Keratinocyte (primary cell): ENCODE measurements at regions not wholly inside any gene's neighbourhood (a gene's known extent, or its start where the extent isn't known, plus 50 kb on each side); places are given as distances from the start of the nearest gene placed in this dataset.
A peak's percentile ranks its signal among the peaks of the same experiment; 100 is the strongest.

Experiments used
- DNase-seq: peaks from one replicate; pipeline ENCODE4 v3.0.0-alpha.2; 2011; ENCODE audit warnings: low read depth, missing footprints, low spot score
- FAIRE-seq: peaks from 2 replicates; lab custom pipeline; 2011; peaks lifted over from hg19 to GRCh38; lab: Jason Lieb, UNC
- H2AFZ ChIP-seq: 2 replicates; pipeline ENCODE4 v1.6.0; 2012; ENCODE audit warnings: low read length, control low read depth, inconsistent platforms; ENCODE audit not compliant: control insufficient read depth
- H3K27ac ChIP-seq: 2 replicates; pipeline ENCODE4 v1.5.1; 2011; ENCODE audit warnings: low read length; ENCODE audit not compliant: control insufficient read depth, insufficient read depth
- H3K27me3 ChIP-seq: 3 replicates; pipeline ENCODE4 v1.6.0; 2011; ENCODE audit warnings: low read length; ENCODE audit not compliant: control insufficient read depth, insufficient read depth; ENCODE audit errors: extremely low read depth
- H3K36me3 ChIP-seq, 2 experiments: 2 replicates in 1 of 2; 3 replicates in 1 of 2; pipeline ENCODE4 v1.5.1; 2011; ENCODE audit warnings: low read length in 2 of 2, mild to moderate bottlenecking in 1 of 2; ENCODE audit not compliant: control insufficient read depth in 2 of 2, insufficient read depth in 2 of 2; ENCODE audit errors: extremely low read depth in 1 of 2
- H3K4me1 ChIP-seq: 3 replicates; pipeline ENCODE4 v1.5.1; 2011; ENCODE audit warnings: low read length; ENCODE audit not compliant: control insufficient read depth, insufficient read depth; ENCODE audit errors: extremely low read depth
- H3K4me2 ChIP-seq: 3 replicates; pipeline ENCODE4 v1.6.0; 2011; ENCODE audit warnings: low read depth, low read length; ENCODE audit not compliant: control insufficient read depth, insufficient read depth; ENCODE audit errors: extremely low read depth
- H3K4me3 ChIP-seq, 3 experiments: fragments of 200-600 bp in 1 of 3; sonication (generic) in 1 of 3; 2 replicates in 2 of 3; 3 replicates in 1 of 3; pipeline ENCODE4 v1.5.1; 2011 to 2016; ENCODE audit warnings: low read length in 3 of 3, mild to moderate bottlenecking in 3 of 3, control low read depth in 2 of 3, inconsistent platforms in 1 of 3, low read depth in 1 of 3, mixed read lengths in 1 of 3, mixed run types in 1 of 3, moderate library complexity in 1 of 3; ENCODE audit not compliant: control insufficient read depth in 2 of 3, insufficient read depth in 2 of 3; ENCODE audit errors: extremely low read depth in 1 of 3
- H3K79me2 ChIP-seq: 2 replicates; pipeline ENCODE4 v1.6.0; 2012; ENCODE audit warnings: low read length; ENCODE audit not compliant: control insufficient read depth, insufficient read depth
- H3K9ac ChIP-seq: 3 replicates; pipeline ENCODE4 v1.6.0; 2011; ENCODE audit warnings: low read length; ENCODE audit not compliant: control insufficient read depth, insufficient read depth; ENCODE audit errors: extremely low read depth
- H3K9me1 ChIP-seq: 3 replicates; pipeline ENCODE4 v1.6.0; 2011; ENCODE audit warnings: low read length; ENCODE audit not compliant: control insufficient read depth, insufficient read depth; ENCODE audit errors: extremely low read depth
- H3K9me3 ChIP-seq: 2 replicates; pipeline ENCODE4 v1.5.1; 2012; ENCODE audit warnings: low read depth, low read length; ENCODE audit not compliant: control insufficient read depth
- H4K20me1 ChIP-seq: 3 replicates; pipeline ENCODE4 v1.6.0; 2011; ENCODE audit warnings: low read length; ENCODE audit not compliant: control insufficient read depth, insufficient read depth; ENCODE audit errors: extremely low read depth
- CTCF ChIP-seq, 3 experiments: IDR thresholded peaks in 1 of 3; conservative IDR thresholded peaks in 1 of 3; optimal IDR thresholded peaks in 1 of 3; 2 replicates in 2 of 3; 3 replicates in 1 of 3; pipeline versions ENCODE3 to v1.5.1; 2011; ENCODE audit warnings: low read length in 3 of 3, mild to moderate bottlenecking in 3 of 3, moderate library complexity in 2 of 3, control low read depth in 1 of 3, inconsistent platforms in 1 of 3; ENCODE audit not compliant: insufficient read depth in 2 of 3; ENCODE audit errors: extremely low read depth in 1 of 3
- EZH2 ChIP-seq: IDR thresholded peaks from one replicate; pipeline ENCODE4 v1.6.1; 2012; ENCODE audit warnings: inconsistent platforms, mild to moderate bottlenecking, low read length, moderate library complexity
- dilution Hi-C: fragments of 300-500 bp; cut with MboI; formaldehyde crosslinking; loops from one replicate; pipeline ENCODE4 v1.7.0; 2020; ENCODE audit warnings: low sequenced_read_pairs; ENCODE audit not compliant: extremely low pct_ligation_motif_present

- dilution Hi-C loops = no loop called here
- H3K36me3 ChIP-seq = no peaks in the 10 kb centered on the region
- H3K9me3 ChIP-seq = no peaks in the 10 kb centered on the region
- no peak overlapping the region for H3K4me2 ChIP-seq
- H3K4me3 ChIP-seq = no peak overlapping the region
- no peak for DNase-seq
- no peak for FAIRE-seq
- H4K20me1 ChIP-seq = no peaks in the 10 kb centered on the region
- no peak overlapping the region for H3K27ac ChIP-seq
- H3K4me1 ChIP-seq = no peaks in the 10 kb centered on the region
- H3K9me1 ChIP-seq = no peaks in the 10 kb centered on the region
- no peak overlapping the region for H2AFZ ChIP-seq
- H3K27me3 ChIP-seq = no peaks in the 10 kb centered on the region
- H3K79me2 ChIP-seq = no peaks in the 10 kb centered on the region
- TF ChIP-seq EZH2 (no peak), CTCF (optimal IDR thresholded peaks at IDR 0.05 in 1 of 3, IDR thresholded peaks at IDR 0.05 in 1 of 3, conservative IDR thresholded peaks at IDR 0.05 in 1 of 3; ENCODE audit: extremely low read depth in 1 of 3, insufficient read depth in 2 of 3, low read length in 3 of 3) (no peak)
- H3K9ac ChIP-seq = no peak overlapping the region
Measured at GRCh38 chr16:79823639-79824038, 223.1 kb upstream of the MAF start.

- no peaks in the 10 kb centered on the region for H3K9me1 ChIP-seq
- H3K27me3 ChIP-seq = no peaks in the 10 kb centered on the region
- H4K20me1 ChIP-seq = no peaks in the 10 kb centered on the region
- DNase-seq (no peak), FAIRE-seq (peak; percentile 75)
- no peak overlapping the region for H3K4me3 ChIP-seq
- no peaks in the 10 kb centered on the region for H3K4me1 ChIP-seq
- TF ChIP-seq EZH2 = no peak
- no peak for TF ChIP-seq CTCF (optimal IDR thresholded peaks at IDR 0.05 in 1 of 3, IDR thresholded peaks at IDR 0.05 in 1 of 3, conservative IDR thresholded peaks at IDR 0.05 in 1 of 3; ENCODE audit: extremely low read depth in 1 of 3, insufficient read depth in 2 of 3, low read length in 3 of 3)
- H3K9me3 ChIP-seq = no peaks in the 10 kb centered on the region
- no peak overlapping the region for H3K4me2 ChIP-seq
- no peak overlapping the region for H3K27ac ChIP-seq
- no peaks in the 10 kb centered on the region for H3K36me3 ChIP-seq
- dilution Hi-C loops = no loop called here
- H3K9ac ChIP-seq = no peak overlapping the region
- no peaks in the 10 kb centered on the region for H3K79me2 ChIP-seq
- H2AFZ ChIP-seq = no peak overlapping the region
Measured at GRCh38 chr16:79821911-79822310, 221.4 kb upstream of the MAF start.
